ENCODE measurements at regions not wholly inside any gene's neighbourhood (a gene's known extent, or its start where the extent isn't known, plus 50 kb on each side); places are given as distances from the start of the nearest gene placed in this dataset.
"Not testable (repeated sequence)": the region's sequence is repeated elsewhere in the genome, so short reads cannot be mapped to it uniquely, and the experiment has no call there.

DNA sequence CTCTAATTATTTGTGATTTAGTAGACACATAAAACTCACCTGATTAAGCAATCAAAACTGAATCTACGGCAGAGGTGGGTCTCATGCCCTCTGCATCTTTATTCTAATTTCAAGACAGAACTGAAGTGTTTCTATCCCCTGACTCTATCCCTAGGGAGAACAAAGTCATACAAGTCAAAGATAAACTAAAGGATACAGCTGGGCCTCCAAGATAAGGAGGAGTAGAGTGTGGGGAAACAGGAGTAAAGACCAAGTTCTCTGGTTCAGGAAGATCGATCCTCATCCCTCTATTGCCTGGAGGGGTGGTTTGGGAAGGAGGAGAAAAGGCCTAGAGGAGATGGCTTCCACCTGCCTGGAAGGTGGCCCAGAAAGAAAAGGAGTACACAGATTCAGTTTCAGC lies 58.7 kb upstream of the BBX start:
- DNase-seq (ENCODE audit: low read depth): no peak
- ChIA-PET CTCF (no interaction called here), POLR2A (no interaction called here)
- TF ChIP-seq, protein P1, sequence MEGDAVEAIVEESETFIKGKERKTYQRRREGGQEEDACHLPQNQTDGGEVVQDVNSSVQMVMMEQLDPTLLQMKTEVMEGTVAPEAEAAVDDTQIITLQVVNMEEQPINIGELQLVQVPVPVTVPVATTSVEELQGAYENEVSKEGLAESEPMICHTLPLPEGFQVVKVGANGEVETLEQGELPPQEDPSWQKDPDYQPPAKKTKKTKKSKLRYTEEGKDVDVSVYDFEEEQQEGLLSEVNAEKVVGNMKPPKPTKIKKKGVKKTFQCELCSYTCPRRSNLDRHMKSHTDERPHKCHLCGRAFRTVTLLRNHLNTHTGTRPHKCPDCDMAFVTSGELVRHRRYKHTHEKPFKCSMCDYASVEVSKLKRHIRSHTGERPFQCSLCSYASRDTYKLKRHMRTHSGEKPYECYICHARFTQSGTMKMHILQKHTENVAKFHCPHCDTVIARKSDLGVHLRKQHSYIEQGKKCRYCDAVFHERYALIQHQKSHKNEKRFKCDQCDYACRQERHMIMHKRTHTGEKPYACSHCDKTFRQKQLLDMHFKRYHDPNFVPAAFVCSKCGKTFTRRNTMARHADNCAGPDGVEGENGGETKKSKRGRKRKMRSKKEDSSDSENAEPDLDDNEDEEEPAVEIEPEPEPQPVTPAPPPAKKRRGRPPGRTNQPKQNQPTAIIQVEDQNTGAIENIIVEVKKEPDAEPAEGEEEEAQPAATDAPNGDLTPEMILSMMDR (IDR thresholded peaks at IDR 0.05; ENCODE audit: insufficient read depth, low read depth, low read length): no peak
- H3K4me3 ChIP-seq (ENCODE audit: low read depth, low read length): no peak overlapping the region
- H3K36me3 ChIP-seq (ENCODE audit: control insufficient read depth, insufficient read depth, low read length): no peaks in the 10 kb centered on the region
- H3K27me3 ChIP-seq (ENCODE audit: control insufficient read depth, insufficient read depth, low read length): peaks cover 3% of the 10 kb centered on the region

DNA sequence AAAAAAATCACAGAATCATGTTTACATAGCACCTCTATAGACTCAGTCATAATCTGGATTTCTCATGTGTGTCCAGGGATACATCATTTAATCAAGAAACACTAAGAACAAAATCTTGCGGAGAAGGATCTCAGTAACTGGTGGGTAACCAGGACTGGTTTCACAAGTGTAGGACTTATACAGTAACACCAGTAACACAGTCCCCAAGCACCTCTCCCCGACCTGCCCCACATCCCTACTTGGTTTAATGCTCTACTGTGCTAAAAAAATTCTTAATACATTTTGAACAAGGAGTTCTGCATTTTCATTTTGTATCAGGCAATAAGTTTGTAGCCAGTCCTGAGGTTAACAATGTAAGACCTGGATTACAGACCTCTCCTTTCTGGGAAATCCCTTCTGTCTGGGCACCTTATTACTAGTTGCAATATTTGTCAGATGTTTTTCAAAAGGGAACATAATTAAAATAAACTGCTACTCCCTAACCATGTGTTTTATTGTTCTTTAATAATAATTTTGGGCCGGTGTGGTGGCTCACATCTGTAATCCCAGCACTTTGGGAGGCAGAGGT lies 57.6 kb upstream of the BBX start:
- peaks cover 3% of the 10 kb centered on the region for H3K27me3 ChIP-seq (ENCODE audit: control insufficient read depth, insufficient read depth, low read length)
- H3K36me3 ChIP-seq (ENCODE audit: control insufficient read depth, insufficient read depth, low read length): no peaks in the 10 kb centered on the region
- DNase-seq (ENCODE audit: low read depth): no peak
- CTCF ChIA-PET: no interaction called here
- TF ChIP-seq, protein P1 (IDR thresholded peaks at IDR 0.05; ENCODE audit: insufficient read depth, low read depth, low read length): no peak
- POLR2A ChIA-PET: no interaction called here
- H3K4me3 ChIP-seq (ENCODE audit: low read depth, low read length): no peak overlapping the region

DNA sequence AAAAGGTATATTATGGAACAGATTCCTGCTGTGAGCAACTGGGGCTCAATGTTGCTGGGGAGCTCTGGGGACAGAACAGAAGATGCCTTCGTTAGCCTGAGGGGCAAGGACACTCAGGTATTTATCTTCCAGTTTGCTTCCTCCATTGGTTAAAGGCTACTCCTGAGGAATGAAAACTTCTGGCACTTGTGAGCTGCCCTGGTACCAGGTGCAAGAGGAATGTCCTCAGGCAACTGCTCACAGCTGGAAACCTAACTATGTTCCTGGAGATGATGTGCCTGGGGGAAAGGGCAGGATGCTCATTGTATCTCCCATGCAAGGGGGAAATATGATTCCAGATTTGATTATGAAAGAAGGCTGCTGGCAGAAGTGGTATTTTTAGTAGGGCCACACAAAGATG lies 54.0 kb upstream of the BBX start:
- POLR2A ChIA-PET: no interaction called here
- CTCF ChIA-PET: interaction anchor here (0.7 to 1.2 kb wide), 3 partner anchors 10 to 39 kb away, joined by 3 to 4 read pairs (median 3); no protein-coding TSS in a partner anchor

DNA sequence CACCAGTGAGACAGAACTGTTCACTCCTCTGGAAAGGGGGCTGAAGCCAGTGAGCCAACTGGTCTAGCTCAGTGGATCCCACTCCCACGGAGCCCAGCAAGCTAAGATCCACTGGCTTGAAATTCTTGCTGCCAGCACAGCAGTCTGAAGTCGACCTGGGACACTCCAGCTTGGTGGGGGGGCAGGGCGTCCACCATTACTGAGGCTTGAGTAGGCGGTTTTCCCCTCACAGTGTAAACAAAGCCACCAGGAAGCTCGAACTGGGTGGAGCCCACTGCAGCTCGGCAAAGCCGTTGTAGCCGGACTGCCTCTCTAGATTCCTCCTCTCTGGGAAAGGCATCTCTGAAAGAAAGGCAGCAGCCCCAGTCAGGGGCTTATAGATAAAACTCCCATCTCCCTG lies 52.3 kb upstream of the BBX start:
- DNase-seq (ENCODE audit: low read depth); H3K4me3 ChIP-seq (ENCODE audit: low read depth, low read length); CTCF ChIA-PET; H3K27me3 ChIP-seq (ENCODE audit: control insufficient read depth, insufficient read depth, low read length); POLR2A ChIA-PET; H3K36me3 ChIP-seq (ENCODE audit: control insufficient read depth, insufficient read depth, low read length): not testable (repeated sequence)

More for the DNA sequence above, 54.0 kb upstream of the BBX start:
- no peak for DNase-seq (ENCODE audit: low read depth)
- TF ChIP-seq, protein P1 (IDR thresholded peaks at IDR 0.05; ENCODE audit: insufficient read depth, low read depth, low read length): no peak
- Histone ChIP-seq H3K36me3 (ENCODE audit: control insufficient read depth, insufficient read depth, low read length) (no peaks in the 10 kb centered on the region), H3K4me3 (ENCODE audit: low read depth, low read length) (no peak overlapping the region), H3K27me3 (ENCODE audit: control insufficient read depth, insufficient read depth, low read length) (peaks cover 3% of the 10 kb centered on the region)

Data from BJ (cell line).